Type B pancreatic cell (in vitro differentiated cells): ENCODE measurements at regions not wholly inside any gene's neighbourhood (a gene's known extent, or its start where the extent isn't known, plus 50 kb on each side); places are given as distances from the start of the nearest gene placed in this dataset.
A peak's percentile ranks its signal among the peaks of the same experiment; 100 is the strongest.

Experiments used
- DNase-seq: peaks from one replicate; pipeline ENCODE4 v3.0.0; 2021; ENCODE audit warnings: mixed read lengths; ENCODE audit not compliant: unreplicated experiment; ENCODE audit errors: extremely low spot score
- H3K27ac Mint-ChIP-seq: 2 replicates; pipeline ENCODE4 v1.8.0; 2021; ENCODE audit warnings: mild to moderate bottlenecking, mixed read lengths
- H3K27me3 Mint-ChIP-seq: 2 replicates; pipeline ENCODE4 v1.8.0; 2021; ENCODE audit warnings: mixed read lengths
- H3K36me3 Mint-ChIP-seq: 2 replicates; pipeline ENCODE4 v1.8.0; 2021; ENCODE audit warnings: mixed read lengths
- H3K4me1 Mint-ChIP-seq: one replicate; pipeline ENCODE4 v1.8.0; 2021; ENCODE audit warnings: mixed read lengths; ENCODE audit not compliant: unreplicated experiment
- H3K4me3 Mint-ChIP-seq: 2 replicates; pipeline ENCODE4 v1.8.0; 2021; ENCODE audit warnings: mild to moderate bottlenecking, mixed read lengths
- H3K9me3 Mint-ChIP-seq: 2 replicates; pipeline ENCODE4 v1.8.0; 2021; ENCODE audit warnings: mixed read lengths
- CTCF ChIP-seq: fragments of 200-600 bp; sonication (generic); conservative IDR thresholded peaks from 2 replicates; pipeline ENCODE4 v1.5.0; 2021; ENCODE audit warnings: antibody characterized with exemption, mild to moderate bottlenecking

GRCh38 chr4:19010761-19011160, 989.2 kb upstream of the LCORL start:
- H3K4me3 Mint-ChIP-seq = peak overlapping the region; percentile 60
- H3K36me3 Mint-ChIP-seq = no peaks in the 10 kb centered on the region
- DNase-seq = no peak
- no peaks in the 10 kb centered on the region for H3K9me3 Mint-ChIP-seq
- peak overlapping the region; percentile 44 for H3K27ac Mint-ChIP-seq
- peaks cover 37% of the 10 kb centered on the region for H3K4me1 Mint-ChIP-seq
- no peak for TF ChIP-seq CTCF
- H3K27me3 Mint-ChIP-seq = no peaks in the 10 kb centered on the region

GRCh38 chr4:19009881-19010280, 988.3 kb upstream of the LCORL start:
- DNase-seq = no peak
- no peaks in the 10 kb centered on the region for H3K27me3 Mint-ChIP-seq
- H3K36me3 Mint-ChIP-seq = no peaks in the 10 kb centered on the region
- H3K4me3 Mint-ChIP-seq = peak overlapping the region; percentile 12
- H3K9me3 Mint-ChIP-seq = no peaks in the 10 kb centered on the region
- H3K27ac Mint-ChIP-seq = peak overlapping the region; percentile 46
- H3K4me1 Mint-ChIP-seq = peaks cover 43% of the 10 kb centered on the region
- no peak for TF ChIP-seq CTCF

- no peak for DNase-seq
- TF ChIP-seq CTCF = no peak
- peaks cover 6% of the 10 kb centered on the region for H3K36me3 Mint-ChIP-seq
- H3K27me3 Mint-ChIP-seq = no peaks in the 10 kb centered on the region
- no peak overlapping the region for H3K4me3 Mint-ChIP-seq
- peaks cover 9% of the 10 kb centered on the region for H3K9me3 Mint-ChIP-seq
- peaks cover 15% of the 10 kb centered on the region for H3K4me1 Mint-ChIP-seq
- peak overlapping the region; percentile 15 for H3K27ac Mint-ChIP-seq
Measured at GRCh38 chr4:19005211-19005610, 983.7 kb upstream of the LCORL start.

GRCh38 chr4:19002170-19002569, 980.6 kb upstream of the LCORL start:
- Mint-ChIP-seq H3K27me3 (no peaks in the 10 kb centered on the region), H3K36me3 (peaks cover 6% of the 10 kb centered on the region), H3K27ac (no peak overlapping the region), H3K4me1 (peaks cover 8% of the 10 kb centered on the region), H3K4me3 (no peak overlapping the region), H3K9me3 (peaks cover 13% of the 10 kb centered on the region)
- TF ChIP-seq CTCF = no peak
- no peak for DNase-seq

GRCh38 chr4:18999595-18999994, 978.0 kb upstream of the LCORL start:
- no peak for TF ChIP-seq CTCF
- Mint-ChIP-seq H3K4me1 (no peaks in the 10 kb centered on the region), H3K4me3 (no peak overlapping the region), H3K27me3 (no peaks in the 10 kb centered on the region), H3K27ac (no peak overlapping the region), H3K36me3 (peaks cover 6% of the 10 kb centered on the region), H3K9me3 (peaks cover 13% of the 10 kb centered on the region)
- no peak for DNase-seq

GRCh38 chr4:18981234-18981615, 959.7 kb upstream of the LCORL start:
- Mint-ChIP-seq H3K27me3 (no peaks in the 10 kb centered on the region), H3K4me1 (peaks cover 3% of the 10 kb centered on the region), H3K36me3 (no peaks in the 10 kb centered on the region), H3K27ac (no peak overlapping the region), H3K4me3 (no peak overlapping the region), H3K9me3 (peaks cover 8% of the 10 kb centered on the region)
- DNase-seq = no peak
- TF ChIP-seq CTCF = no peak
